SK-N-SH treated with all-trans-retinoic acid at 6 μM for 48 hours (cell line): ENCODE measurements at regions not wholly inside any gene's neighbourhood (a gene's known extent, or its start where the extent isn't known, plus 50 kb on each side); places are given as distances from the start of the nearest gene placed in this dataset.

Experiments used
- ATAC-seq: fragments of 200-7000 bp; cut with Tn5 transposase; 3 replicates; pipeline ENCODE4 v1.9.1; 2020; ENCODE audit warnings: mild to moderate bottlenecking, moderate library complexity
- ARNTL ChIP-seq: fragments of 450-650 bp; formaldehyde crosslinking; IDR thresholded peaks from 2 replicates; pipeline ENCODE4 v1.5.0; 2020; ENCODE audit warnings: low read depth, mild to moderate bottlenecking, moderate library complexity, borderline replicate concordance
- BACH2 ChIP-seq: fragments of 250-450 bp; sonication (Bioruptor Pico); IDR thresholded peaks from 2 replicates; pipeline ENCODE4 v1.9.0; 2021; ENCODE audit warnings: mild to moderate bottlenecking, borderline replicate concordance
- CREB5 ChIP-seq: fragments of 250-450 bp; sonication (Bioruptor Pico); IDR thresholded peaks from 2 replicates; pipeline ENCODE4 v1.5.1; 2020; ENCODE audit warnings: low read depth, mild to moderate bottlenecking, moderate library complexity
- CSDC2 ChIP-seq: fragments of 250-450 bp; sonication (Bioruptor Pico); IDR thresholded peaks from 2 replicates; pipeline ENCODE4 v1.5.0; 2020; ENCODE audit warnings: mild to moderate bottlenecking, moderate library complexity
- ESRRG ChIP-seq: fragments of 250-450 bp; sonication (Bioruptor Pico); IDR thresholded peaks from 2 replicates; pipeline ENCODE4 v1.6.1; 2021; ENCODE audit warnings: mild to moderate bottlenecking
- GLIS3 ChIP-seq: fragments of 250-450 bp; sonication (Bioruptor Pico); IDR thresholded peaks from 2 replicates; pipeline ENCODE4 v1.5.0; 2020; ENCODE audit warnings: mild to moderate bottlenecking, moderate library complexity
- ISL1 ChIP-seq: fragments of 250-450 bp; sonication (Bioruptor Pico); IDR thresholded peaks from 2 replicates; pipeline ENCODE4 v2.1.2; 2022; ENCODE audit warnings: mild to moderate bottlenecking, moderate library complexity
- PPARA ChIP-seq: fragments of 250-450 bp; sonication (Bioruptor Pico); IDR thresholded peaks from 2 replicates; pipeline ENCODE4 v1.5.0; 2020; ENCODE audit warnings: mild to moderate bottlenecking, borderline replicate concordance
- SNAI2 ChIP-seq: fragments of 250-450 bp; sonication (Bioruptor Pico); IDR thresholded peaks from 2 replicates; pipeline ENCODE4 v1.5.0; 2020; ENCODE audit warnings: mild to moderate bottlenecking, moderate library complexity
- TCF4 ChIP-seq: fragments of 250-450 bp; sonication (Bioruptor Pico); IDR thresholded peaks from 2 replicates; pipeline ENCODE4 v1.8.0; 2021; ENCODE audit warnings: mild to moderate bottlenecking, moderate library complexity, borderline replicate concordance
- TOX ChIP-seq: fragments of 250-450 bp; sonication (Bioruptor Pico); IDR thresholded peaks from 2 replicates; pipeline ENCODE4 v1.8.0; 2021; ENCODE audit warnings: mild to moderate bottlenecking, moderate library complexity, borderline replicate concordance
- ZC3H10 ChIP-seq: fragments of 250-450 bp; sonication (Bioruptor Pico); IDR thresholded peaks from 2 replicates; pipeline ENCODE4 v1.5.1; 2021; ENCODE audit warnings: mild to moderate bottlenecking, moderate library complexity
- ZFP30 ChIP-seq: fragments of 450-650 bp; formaldehyde crosslinking; IDR thresholded peaks from 2 replicates; pipeline ENCODE4 v1.5.0; 2022; ENCODE audit warnings: mild to moderate bottlenecking, moderate library complexity
- ZNF565 ChIP-seq: fragments of 450-650 bp; formaldehyde crosslinking; conservative IDR thresholded peaks from 2 replicates; pipeline ENCODE4 v1.5.0; 2020; ENCODE audit warnings: low read depth, mild to moderate bottlenecking, moderate library complexity
- ZNF70 ChIP-seq: fragments of 450-650 bp; formaldehyde crosslinking; IDR thresholded peaks from 2 replicates; pipeline ENCODE4 v1.5.0; 2020; ENCODE audit warnings: mild to moderate bottlenecking, moderate library complexity
- ZNF8 ChIP-seq: fragments of 450-650 bp; formaldehyde crosslinking; IDR thresholded peaks from 2 replicates; pipeline ENCODE4 v1.5.0; 2020; ENCODE audit warnings: mild to moderate bottlenecking, moderate library complexity
- TF ChIP-seq, protein P1 (sequence below): fragments of 250-450 bp; sonication (Bioruptor Pico); IDR thresholded peaks from 2 replicates; pipeline ENCODE4 v1.8.0; 2021; ENCODE audit warnings: low read depth, mild to moderate bottlenecking, moderate library complexity, borderline replicate concordance
- TF ChIP-seq, protein P2 (sequence below): fragments of 250-450 bp; sonication (Bioruptor Pico); IDR thresholded peaks from 2 replicates; pipeline ENCODE4 v1.8.0; 2020; ENCODE audit warnings: mild to moderate bottlenecking, moderate library complexity, borderline replicate concordance
- TF ChIP-seq, protein P3 (sequence below): fragments of 250-450 bp; sonication (Bioruptor Pico); IDR thresholded peaks from 2 replicates; pipeline ENCODE4 v1.5.1; 2021; ENCODE audit warnings: mild to moderate bottlenecking, moderate library complexity
- TF ChIP-seq, protein P4 (sequence below): fragments of 250-450 bp; sonication (Bioruptor Pico); IDR thresholded peaks from 2 replicates; pipeline ENCODE4 v1.5.0; 2020; ENCODE audit warnings: mild to moderate bottlenecking, moderate library complexity

GRCh38 chr9:101957705-101958104, 219.3 kb upstream of the GRIN3A start:
- no peak for ATAC-seq
- TF ChIP-seq SNAI2 (CRISPR knock-in tag): no peak

DNA sequence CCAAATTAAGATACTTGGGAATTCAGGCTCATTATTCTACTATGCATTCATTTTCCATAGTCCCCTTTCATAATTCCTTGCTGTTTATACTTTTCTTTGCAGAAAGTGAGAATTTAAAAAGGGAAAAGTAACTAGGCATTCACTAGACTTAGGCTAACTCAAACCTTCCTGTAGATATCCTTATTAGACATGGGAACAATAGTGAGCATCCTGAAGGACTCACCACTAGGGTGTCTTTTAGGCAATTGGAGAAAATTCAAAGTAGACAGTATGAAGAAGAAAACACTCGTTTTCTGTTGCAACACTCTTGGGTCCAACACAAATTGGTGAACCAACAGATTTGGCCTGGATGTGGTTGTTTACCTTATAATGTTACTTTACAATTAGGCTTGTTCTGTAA, 213.2 kb upstream of the GRIN3A start:
- TF ChIP-seq, protein P1, sequence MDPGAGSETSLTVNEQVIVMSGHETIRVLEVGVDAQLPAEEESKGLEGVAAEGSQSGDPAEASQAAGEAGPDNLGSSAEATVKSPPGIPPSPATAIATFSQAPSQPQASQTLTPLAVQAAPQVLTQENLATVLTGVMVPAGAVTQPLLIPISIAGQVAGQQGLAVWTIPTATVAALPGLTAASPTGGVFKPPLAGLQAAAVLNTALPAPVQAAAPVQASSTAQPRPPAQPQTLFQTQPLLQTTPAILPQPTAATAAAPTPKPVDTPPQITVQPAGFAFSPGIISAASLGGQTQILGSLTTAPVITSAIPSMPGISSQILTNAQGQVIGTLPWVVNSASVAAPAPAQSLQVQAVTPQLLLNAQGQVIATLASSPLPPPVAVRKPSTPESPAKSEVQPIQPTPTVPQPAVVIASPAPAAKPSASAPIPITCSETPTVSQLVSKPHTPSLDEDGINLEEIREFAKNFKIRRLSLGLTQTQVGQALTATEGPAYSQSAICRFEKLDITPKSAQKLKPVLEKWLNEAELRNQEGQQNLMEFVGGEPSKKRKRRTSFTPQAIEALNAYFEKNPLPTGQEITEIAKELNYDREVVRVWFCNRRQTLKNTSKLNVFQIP (CRISPR knock-in tag): no peak
- no peak for TF ChIP-seq BACH2
- TF ChIP-seq ZC3H10 (CRISPR knock-in tag): no peak
- no peak for TF ChIP-seq TOX (CRISPR knock-in tag)
- TF ChIP-seq GLIS3 (CRISPR knock-in tag): no peak
- no peak for TF ChIP-seq PPARA (CRISPR knock-in tag)
- TF ChIP-seq ESRRG (CRISPR knock-in tag): no peak
- TF ChIP-seq ZNF565 (CRISPR knock-in tag): no peak
- TF ChIP-seq CREB5 (CRISPR knock-in tag): no peak
- TF ChIP-seq, protein P2, sequence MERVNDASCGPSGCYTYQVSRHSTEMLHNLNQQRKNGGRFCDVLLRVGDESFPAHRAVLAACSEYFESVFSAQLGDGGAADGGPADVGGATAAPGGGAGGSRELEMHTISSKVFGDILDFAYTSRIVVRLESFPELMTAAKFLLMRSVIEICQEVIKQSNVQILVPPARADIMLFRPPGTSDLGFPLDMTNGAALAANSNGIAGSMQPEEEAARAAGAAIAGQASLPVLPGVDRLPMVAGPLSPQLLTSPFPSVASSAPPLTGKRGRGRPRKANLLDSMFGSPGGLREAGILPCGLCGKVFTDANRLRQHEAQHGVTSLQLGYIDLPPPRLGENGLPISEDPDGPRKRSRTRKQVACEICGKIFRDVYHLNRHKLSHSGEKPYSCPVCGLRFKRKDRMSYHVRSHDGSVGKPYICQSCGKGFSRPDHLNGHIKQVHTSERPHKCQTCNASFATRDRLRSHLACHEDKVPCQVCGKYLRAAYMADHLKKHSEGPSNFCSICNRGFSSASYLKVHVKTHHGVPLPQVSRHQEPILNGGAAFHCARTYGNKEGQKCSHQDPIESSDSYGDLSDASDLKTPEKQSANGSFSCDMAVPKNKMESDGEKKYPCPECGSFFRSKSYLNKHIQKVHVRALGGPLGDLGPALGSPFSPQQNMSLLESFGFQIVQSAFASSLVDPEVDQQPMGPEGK: no peak
- TF ChIP-seq ZNF70 (CRISPR knock-in tag): no peak
- TF ChIP-seq, protein P3, sequence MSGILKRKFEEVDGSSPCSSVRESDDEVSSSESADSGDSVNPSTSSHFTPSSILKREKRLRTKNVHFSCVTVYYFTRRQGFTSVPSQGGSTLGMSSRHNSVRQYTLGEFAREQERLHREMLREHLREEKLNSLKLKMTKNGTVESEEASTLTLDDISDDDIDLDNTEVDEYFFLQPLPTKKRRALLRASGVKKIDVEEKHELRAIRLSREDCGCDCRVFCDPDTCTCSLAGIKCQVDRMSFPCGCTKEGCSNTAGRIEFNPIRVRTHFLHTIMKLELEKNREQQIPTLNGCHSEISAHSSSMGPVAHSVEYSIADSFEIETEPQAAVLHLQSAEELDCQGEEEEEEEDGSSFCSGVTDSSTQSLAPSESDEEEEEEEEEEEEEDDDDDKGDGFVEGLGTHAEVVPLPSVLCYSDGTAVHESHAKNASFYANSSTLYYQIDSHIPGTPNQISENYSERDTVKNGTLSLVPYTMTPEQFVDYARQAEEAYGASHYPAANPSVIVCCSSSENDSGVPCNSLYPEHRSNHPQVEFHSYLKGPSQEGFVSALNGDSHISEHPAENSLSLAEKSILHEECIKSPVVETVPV (CRISPR knock-in tag): no peak
- no peak for TF ChIP-seq ZFP30 (CRISPR knock-in tag)
- no peak for TF ChIP-seq SNAI2 (CRISPR knock-in tag)
- no peak for ATAC-seq

DNA sequence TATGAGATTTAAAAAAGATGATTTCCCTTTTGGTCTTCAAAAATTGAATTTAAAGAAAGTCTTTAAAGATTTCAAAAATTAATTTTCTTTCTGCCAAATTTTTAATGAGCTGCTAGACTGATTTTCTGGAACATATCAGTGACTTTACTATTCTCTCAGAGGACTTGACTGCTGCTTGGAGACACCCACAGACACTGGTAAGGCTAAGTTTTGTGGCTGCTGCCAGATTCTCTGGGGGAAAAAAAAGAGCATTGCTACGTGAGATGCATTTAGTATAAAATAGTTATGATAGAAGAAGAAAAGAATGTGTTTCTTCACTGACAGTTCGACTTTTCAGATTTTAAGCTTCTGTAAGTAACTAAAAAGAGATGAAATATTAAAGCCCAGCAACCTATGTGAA, 193.3 kb upstream of the GRIN3A start:
- ATAC-seq: no peak
- TF ChIP-seq ZNF70 (CRISPR knock-in tag): no peak
- TF ChIP-seq, protein P2: no peak
- TF ChIP-seq, protein P1 (CRISPR knock-in tag): no peak
- no peak for TF ChIP-seq SNAI2 (CRISPR knock-in tag)
- TF ChIP-seq ZC3H10 (CRISPR knock-in tag): no peak
- TF ChIP-seq GLIS3 (CRISPR knock-in tag): no peak
- TF ChIP-seq ESRRG (CRISPR knock-in tag): no peak
- no peak for TF ChIP-seq CREB5 (CRISPR knock-in tag)
- TF ChIP-seq, protein P4, sequence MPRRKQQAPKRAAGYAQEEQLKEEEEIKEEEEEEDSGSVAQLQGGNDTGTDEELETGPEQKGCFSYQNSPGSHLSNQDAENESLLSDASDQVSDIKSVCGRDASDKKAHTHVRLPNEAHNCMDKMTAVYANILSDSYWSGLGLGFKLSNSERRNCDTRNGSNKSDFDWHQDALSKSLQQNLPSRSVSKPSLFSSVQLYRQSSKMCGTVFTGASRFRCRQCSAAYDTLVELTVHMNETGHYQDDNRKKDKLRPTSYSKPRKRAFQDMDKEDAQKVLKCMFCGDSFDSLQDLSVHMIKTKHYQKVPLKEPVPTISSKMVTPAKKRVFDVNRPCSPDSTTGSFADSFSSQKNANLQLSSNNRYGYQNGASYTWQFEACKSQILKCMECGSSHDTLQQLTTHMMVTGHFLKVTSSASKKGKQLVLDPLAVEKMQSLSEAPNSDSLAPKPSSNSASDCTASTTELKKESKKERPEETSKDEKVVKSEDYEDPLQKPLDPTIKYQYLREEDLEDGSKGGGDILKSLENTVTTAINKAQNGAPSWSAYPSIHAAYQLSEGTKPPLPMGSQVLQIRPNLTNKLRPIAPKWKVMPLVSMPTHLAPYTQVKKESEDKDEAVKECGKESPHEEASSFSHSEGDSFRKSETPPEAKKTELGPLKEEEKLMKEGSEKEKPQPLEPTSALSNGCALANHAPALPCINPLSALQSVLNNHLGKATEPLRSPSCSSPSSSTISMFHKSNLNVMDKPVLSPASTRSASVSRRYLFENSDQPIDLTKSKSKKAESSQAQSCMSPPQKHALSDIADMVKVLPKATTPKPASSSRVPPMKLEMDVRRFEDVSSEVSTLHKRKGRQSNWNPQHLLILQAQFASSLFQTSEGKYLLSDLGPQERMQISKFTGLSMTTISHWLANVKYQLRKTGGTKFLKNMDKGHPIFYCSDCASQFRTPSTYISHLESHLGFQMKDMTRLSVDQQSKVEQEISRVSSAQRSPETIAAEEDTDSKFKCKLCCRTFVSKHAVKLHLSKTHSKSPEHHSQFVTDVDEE (CRISPR knock-in tag): no peak
- no peak for TF ChIP-seq ARNTL
- TF ChIP-seq, protein P3 (CRISPR knock-in tag): no peak
- TF ChIP-seq CSDC2 (CRISPR knock-in tag): no peak
- TF ChIP-seq ISL1 (CRISPR knock-in tag): no peak
- TF ChIP-seq TOX (CRISPR knock-in tag): no peak
- no peak for TF ChIP-seq ZNF8 (CRISPR knock-in tag)
- TF ChIP-seq TCF4 (CRISPR knock-in tag): no peak
